ENCODE measurements at regions not wholly inside any gene's neighbourhood (a gene's known extent, or its start where the extent isn't known, plus 50 kb on each side); places are given as distances from the start of the nearest gene placed in this dataset.
"Not testable (repeated sequence)": the region's sequence is repeated elsewhere in the genome, so short reads cannot be mapped to it uniquely, and the experiment has no call there.

DNA sequence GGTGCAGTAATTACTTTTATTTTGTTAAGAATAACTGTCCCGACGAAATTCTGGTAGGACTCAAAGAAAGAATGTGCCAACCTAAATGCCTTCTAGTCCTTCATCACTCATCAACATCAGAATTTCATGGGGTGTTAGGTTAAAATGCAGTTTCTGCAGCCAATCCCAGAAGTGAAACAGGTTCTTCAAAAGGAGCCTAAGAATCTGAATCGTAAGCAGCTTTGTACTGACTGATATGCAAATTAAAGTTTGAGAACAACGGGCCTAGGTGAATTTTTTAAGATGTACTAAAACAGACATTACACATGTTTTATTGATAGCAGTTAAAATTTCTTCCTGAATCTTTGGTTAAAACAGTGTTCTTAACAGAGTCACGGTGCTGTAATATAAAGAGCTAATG is 140.3 kb upstream of the ZC3H15 start:
- Histone ChIP-seq H3K27me3 (no peaks in the 10 kb centered on the region), H3K4me1 (peaks cover 6% of the 10 kb centered on the region), H3K36me3 (no peaks in the 10 kb centered on the region), H3K9me3 (no peaks in the 10 kb centered on the region), H3K4me3 (ENCODE audit: low read depth, low read length) (no peak overlapping the region)
- TF ChIP-seq, protein P1, sequence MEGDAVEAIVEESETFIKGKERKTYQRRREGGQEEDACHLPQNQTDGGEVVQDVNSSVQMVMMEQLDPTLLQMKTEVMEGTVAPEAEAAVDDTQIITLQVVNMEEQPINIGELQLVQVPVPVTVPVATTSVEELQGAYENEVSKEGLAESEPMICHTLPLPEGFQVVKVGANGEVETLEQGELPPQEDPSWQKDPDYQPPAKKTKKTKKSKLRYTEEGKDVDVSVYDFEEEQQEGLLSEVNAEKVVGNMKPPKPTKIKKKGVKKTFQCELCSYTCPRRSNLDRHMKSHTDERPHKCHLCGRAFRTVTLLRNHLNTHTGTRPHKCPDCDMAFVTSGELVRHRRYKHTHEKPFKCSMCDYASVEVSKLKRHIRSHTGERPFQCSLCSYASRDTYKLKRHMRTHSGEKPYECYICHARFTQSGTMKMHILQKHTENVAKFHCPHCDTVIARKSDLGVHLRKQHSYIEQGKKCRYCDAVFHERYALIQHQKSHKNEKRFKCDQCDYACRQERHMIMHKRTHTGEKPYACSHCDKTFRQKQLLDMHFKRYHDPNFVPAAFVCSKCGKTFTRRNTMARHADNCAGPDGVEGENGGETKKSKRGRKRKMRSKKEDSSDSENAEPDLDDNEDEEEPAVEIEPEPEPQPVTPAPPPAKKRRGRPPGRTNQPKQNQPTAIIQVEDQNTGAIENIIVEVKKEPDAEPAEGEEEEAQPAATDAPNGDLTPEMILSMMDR (IDR thresholded peaks at IDR 0.05; ENCODE audit: low read depth, low read length), result no peak
- no peak for DNase-seq

DNA sequence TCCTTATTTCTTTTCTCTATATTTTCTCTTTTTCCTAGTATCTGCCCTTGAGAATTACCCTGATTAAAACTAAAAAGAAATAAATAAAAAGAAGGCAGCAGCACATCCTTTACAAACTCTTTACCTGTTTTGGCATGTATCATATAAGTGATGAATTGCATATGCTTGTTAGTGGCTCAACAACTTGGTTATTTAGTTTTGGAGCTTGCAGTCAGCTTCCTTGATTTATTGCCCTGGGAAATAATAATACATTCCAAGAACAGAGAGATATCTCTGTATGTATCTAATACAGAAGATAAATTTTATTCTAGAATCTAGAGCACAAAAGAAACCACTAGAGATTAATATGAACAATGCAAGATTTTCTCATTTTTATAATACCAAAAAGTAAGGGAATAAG is 139.8 kb upstream of the ZC3H15 start:
- no peaks in the 10 kb centered on the region for H3K36me3 ChIP-seq
- H3K4me3 ChIP-seq (ENCODE audit: low read depth, low read length), result no peak overlapping the region
- TF ChIP-seq, protein P1 (IDR thresholded peaks at IDR 0.05; ENCODE audit: low read depth, low read length), result no peak
- H3K9me3 ChIP-seq, result no peaks in the 10 kb centered on the region
- DNase-seq, result no peak
- peaks cover 6% of the 10 kb centered on the region for H3K4me1 ChIP-seq
- H3K27me3 ChIP-seq, result no peaks in the 10 kb centered on the region

GRCh38 chr2:186347472-186347871 is 138.6 kb upstream of the ZC3H15 start:
- Histone ChIP-seq H3K4me3 (ENCODE audit: low read depth, low read length) (no peak overlapping the region), H3K9me3 (no peaks in the 10 kb centered on the region), H3K4me1 (peaks cover 6% of the 10 kb centered on the region), H3K36me3 (no peaks in the 10 kb centered on the region), H3K27me3 (no peaks in the 10 kb centered on the region)
- DNase-seq, result peak; percentile 6
- TF ChIP-seq, protein P1 (IDR thresholded peaks at IDR 0.05; ENCODE audit: low read depth, low read length), result no peak

DNA sequence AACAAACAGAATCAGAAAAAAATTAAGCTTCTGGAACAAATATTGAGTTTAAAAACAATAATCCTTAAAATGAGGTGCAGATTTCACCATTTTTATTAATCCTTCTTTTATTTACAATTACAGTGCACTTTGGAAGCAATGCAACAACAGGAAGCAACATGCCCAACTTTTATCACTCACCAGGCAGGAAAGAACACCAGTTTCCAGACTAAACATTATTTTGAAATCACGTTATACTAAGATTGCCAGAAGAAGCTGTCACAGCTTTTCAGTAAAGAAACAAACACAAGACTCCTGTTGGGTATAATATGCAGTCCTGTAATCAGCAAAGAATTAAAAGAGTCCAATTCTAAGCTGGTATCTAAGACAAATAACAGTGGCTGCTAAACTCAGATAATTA is 137.9 kb upstream of the ZC3H15 start:
- H3K4me1 ChIP-seq, result peaks cover 6% of the 10 kb centered on the region
- H3K4me3 ChIP-seq (ENCODE audit: low read depth, low read length), result no peak overlapping the region
- no peaks in the 10 kb centered on the region for H3K27me3 ChIP-seq
- TF ChIP-seq, protein P1 (IDR thresholded peaks at IDR 0.05; ENCODE audit: low read depth, low read length), result no peak
- DNase-seq, result no peak
- no peaks in the 10 kb centered on the region for H3K36me3 ChIP-seq
- H3K9me3 ChIP-seq, result no peaks in the 10 kb centered on the region

DNA sequence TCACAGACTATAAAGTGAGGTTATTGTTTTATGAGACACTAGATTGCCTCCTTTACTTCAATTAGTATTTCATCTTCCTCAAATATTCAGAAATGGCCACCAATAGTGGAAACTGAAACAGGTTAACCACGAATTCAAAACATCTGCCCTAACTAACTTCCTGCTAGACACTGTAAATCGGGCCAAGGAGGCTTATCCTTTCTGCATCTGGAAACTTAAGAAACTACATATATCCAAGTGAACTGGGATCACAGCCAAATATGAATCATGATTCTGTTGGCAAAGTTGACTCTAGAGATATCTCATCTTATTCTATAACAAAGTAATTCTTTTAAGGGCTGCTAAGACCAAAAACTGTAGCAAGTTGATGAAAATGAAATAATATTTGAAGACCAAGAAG is 136.6 kb upstream of the ZC3H15 start:
- TF ChIP-seq, protein P1 (IDR thresholded peaks at IDR 0.05; ENCODE audit: low read depth, low read length), result no peak
- Histone ChIP-seq H3K36me3 (no peaks in the 10 kb centered on the region), H3K4me3 (ENCODE audit: low read depth, low read length) (no peak overlapping the region), H3K4me1 (peaks cover 6% of the 10 kb centered on the region), H3K27me3 (no peaks in the 10 kb centered on the region), H3K9me3 (no peaks in the 10 kb centered on the region)
- no peak for DNase-seq

DNA sequence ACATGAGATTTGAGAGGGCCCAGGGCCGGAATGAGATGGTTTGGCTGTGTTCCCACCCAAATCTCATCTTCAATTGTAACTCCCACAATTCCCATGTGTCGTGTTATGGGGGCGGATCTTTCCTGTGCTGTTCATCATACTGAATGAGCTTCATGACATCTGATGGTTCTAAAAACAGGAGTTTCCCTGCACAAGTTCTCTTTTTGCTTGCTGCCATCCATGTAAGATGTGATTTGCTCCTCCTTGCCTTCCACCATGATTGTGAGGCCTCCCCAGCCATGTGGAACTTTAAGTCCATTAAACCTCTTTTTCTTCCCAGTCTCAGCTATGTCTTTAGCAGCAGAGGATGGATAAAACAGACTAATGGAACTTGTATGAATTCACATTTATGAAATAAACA is 131.9 kb upstream of the ZC3H15 start:
- H3K9me3 ChIP-seq; H3K4me3 ChIP-seq (ENCODE audit: low read depth, low read length); H3K36me3 ChIP-seq: not testable (repeated sequence)

GRCh38 chr2:186365406-186365805 is 120.7 kb upstream of the ZC3H15 start:
- Histone ChIP-seq H3K9me3 (no peaks in the 10 kb centered on the region), H3K36me3 (no peaks in the 10 kb centered on the region), H3K27me3 (no peaks in the 10 kb centered on the region), H3K4me1 (no peaks in the 10 kb centered on the region), H3K4me3 (ENCODE audit: low read depth, low read length) (no peak overlapping the region)
- TF ChIP-seq, protein P1 (IDR thresholded peaks at IDR 0.05; ENCODE audit: low read depth, low read length), result no peak
- no peak for DNase-seq

More for the DNA sequence above, 131.9 kb upstream of the ZC3H15 start:
- DNase-seq, H3K4me1 ChIP-seq, H3K27me3 ChIP-seq: not testable (repeated sequence)

Measured in BE2C (cell line).